HT-29 (cell line): ENCODE measurements at regions not wholly inside any gene's neighbourhood (a gene's known extent, or its start where the extent isn't known, plus 50 kb on each side); places are given as distances from the start of the nearest gene placed in this dataset.
"Not testable (repeated sequence)": the region's sequence is repeated elsewhere in the genome, so short reads cannot be mapped to it uniquely, and the experiment has no call there.

ENCODE experiments used
- DNase-seq: peaks from one replicate; pipeline ENCODE4 v3.0.0-alpha.2; 2015; ENCODE audit warnings: low spot score

DNA sequence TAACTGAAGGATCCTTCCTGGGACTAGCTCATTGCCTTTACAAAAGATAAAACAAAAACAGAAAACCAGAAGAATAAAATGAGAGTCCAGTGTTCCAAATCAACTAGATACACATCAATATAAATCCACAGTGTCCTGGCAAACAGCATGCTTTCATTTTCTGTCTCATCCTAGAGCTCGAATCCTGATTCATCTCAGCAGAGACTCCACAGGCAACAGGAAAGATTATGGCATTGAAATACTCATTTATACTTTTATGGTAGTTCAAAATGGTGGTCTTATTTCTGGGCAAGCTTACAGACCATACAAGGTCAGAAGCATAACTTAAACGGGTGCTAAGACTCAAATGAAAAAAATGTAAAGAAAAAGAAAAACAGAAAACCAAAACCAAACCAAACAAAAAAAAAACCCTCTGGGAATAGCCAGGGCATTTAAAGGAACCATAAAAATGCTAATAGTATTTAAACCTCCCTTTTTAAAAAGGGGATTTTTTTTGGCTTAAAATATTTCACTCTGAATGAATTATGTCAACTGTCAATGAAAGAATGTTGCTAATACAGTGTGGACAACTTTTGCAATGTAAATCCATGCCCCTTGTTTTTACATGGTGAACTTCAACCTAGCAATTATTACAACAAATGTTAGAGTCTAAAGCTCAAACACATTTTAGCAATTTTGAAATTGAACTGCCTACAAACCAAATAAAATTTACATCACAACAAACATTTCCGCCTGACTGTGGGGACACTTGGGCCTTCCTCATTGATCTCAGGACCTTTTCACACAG lies 57.9 kb downstream of the GPR101 start:
- no peak for DNase-seq

DNA sequence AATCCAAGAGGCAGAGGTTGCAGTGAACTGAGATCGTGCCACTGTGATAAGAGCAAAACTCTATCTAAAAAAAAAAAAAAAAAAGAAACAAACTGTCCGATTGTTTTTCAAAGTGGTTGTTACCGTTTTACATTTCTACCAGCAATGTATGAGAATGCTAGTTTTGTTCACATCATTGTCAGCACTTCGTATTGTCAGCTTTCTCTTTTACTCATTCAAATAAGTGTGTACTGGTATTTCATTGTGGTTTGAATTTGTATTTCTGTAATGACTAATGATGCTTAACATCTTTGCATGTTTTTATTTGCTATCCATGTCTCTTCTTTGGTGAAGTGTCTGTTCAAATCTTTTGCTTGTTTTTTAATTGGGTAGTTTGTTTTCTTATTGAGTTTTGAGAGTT lies 65.8 kb downstream of the GPR101 start:
- no peak for DNase-seq

DNA sequence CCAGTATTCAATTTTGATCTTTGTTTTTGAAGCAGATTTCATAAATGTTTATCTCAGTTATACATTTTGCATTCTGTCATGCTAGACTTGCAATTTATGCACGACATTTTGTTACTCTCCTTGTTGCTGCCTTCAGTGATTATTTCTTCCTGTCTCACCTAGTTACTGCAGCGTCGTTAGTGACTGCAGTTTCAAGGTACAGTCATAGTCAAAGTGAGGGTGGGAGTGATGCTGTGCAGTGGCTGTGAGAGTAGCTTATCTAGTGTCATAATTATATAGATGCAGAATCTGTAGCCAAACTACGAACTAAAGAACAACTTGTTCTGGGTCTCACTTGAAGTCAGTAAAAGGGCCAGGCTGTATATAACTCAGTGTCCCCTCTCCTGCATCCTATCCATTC lies 69.8 kb downstream of the GPR101 start:
- no peak for DNase-seq

DNA sequence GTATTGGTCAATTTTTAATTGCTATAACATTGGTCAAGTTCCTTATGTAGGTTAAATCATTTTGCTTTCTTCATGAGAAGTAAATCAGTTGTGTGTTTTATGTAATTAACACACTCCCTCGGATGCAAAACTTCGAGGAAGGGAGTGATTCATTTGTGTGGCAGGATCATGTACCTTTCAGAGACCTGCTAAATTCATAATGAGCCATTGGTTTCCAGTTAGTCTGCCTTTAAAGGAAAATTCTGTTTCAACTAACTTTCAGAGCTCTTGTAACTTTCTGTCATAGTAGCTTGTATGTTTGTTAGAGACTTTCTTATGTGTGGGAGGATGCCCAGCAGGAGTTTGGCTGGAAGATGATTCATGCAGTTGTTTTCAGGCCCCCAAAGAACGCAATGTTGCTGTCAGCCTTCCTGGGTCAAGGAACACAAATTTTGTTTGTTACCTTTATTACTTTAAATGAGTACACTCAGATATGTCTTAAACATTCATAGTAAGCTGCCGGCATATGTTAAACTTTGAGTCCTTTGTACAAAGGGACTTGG lies 72.1 kb downstream of the GPR101 start:
- no peak for DNase-seq

DNA sequence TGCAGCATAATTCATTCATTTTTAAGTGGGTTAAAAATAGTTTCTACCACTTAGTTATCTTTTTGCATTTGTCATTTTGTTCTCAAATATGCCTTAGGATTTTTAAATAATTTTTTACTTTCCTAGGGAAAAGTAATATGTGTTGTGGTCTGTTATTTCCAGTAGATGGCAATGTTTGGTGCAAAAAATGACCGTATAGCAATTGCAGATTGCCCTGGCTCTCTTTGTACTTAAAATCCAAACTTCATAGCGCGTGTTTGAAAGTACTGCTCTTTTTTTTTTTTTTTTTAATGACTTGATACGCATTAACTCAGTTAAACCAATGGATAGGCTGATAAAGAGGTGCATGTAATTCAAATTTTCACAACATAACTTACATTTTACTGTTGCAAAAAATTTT lies 74.4 kb upstream of the RBMX start:
- DNase-seq, result peak; percentile 23

DNA sequence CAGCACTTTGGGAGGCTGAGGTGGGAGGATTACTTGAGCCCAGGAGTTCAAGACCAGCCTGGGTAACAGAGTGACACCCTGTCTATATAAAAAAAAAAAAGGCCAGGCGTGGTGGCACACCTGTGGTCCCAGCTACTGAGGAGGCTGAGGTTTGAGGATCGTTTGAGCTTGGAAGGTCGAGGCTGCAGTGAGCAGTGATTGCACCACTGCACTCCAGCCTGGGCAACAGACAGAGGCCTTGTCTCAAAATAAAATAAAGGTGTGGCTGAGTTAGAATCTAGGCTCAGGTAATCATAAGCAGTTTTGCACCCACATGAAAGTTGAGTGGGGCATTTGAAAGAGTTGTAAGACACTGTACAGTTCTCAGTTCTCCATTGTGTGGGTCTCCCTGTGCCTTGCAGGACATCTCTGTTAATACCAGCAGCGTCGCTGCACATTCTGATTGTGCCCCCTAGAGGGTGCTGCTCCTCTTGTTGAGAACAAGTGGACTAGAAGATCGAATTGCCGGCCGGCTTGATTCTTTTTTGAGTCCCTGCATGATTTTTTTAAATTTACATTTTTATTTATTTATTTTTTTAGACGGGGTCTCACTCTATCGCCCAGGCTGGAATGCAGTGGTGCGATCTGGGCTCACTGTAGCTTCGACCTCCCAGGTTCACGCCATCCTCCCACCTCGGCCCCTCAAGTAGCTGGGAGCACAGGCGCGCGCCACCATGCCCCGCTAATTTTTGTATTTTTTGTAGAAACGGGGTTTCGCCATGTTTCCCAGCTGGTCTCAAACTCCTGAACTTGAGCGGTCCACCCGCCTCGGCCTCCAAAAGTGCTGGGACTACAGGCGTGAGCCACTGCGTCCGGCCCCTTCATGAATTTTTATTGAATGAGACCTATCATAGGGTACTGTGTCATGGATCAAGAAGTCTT lies 73.6 kb upstream of the RBMX start:
- DNase-seq, result peak; percentile 74

DNA sequence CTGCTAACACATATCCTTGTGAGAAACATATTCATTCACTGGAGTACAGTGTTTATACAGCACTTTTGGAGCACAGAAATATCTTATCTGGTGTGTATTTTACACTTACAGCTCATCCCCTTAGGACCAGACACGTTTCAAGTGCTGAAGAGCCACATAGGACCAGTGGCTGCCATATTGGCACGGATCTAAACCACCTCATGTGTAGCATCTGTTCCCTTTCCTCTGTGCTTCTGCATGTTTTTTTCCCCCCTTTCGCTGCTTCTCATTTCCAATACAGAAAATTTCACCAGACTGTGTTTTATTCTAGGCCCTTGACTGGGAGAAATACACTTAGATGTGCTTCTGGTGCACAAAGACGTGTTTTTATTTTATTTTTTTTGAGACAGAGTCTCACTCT lies 69.7 kb upstream of the RBMX start:
- DNase-seq, result no peak

DNA sequence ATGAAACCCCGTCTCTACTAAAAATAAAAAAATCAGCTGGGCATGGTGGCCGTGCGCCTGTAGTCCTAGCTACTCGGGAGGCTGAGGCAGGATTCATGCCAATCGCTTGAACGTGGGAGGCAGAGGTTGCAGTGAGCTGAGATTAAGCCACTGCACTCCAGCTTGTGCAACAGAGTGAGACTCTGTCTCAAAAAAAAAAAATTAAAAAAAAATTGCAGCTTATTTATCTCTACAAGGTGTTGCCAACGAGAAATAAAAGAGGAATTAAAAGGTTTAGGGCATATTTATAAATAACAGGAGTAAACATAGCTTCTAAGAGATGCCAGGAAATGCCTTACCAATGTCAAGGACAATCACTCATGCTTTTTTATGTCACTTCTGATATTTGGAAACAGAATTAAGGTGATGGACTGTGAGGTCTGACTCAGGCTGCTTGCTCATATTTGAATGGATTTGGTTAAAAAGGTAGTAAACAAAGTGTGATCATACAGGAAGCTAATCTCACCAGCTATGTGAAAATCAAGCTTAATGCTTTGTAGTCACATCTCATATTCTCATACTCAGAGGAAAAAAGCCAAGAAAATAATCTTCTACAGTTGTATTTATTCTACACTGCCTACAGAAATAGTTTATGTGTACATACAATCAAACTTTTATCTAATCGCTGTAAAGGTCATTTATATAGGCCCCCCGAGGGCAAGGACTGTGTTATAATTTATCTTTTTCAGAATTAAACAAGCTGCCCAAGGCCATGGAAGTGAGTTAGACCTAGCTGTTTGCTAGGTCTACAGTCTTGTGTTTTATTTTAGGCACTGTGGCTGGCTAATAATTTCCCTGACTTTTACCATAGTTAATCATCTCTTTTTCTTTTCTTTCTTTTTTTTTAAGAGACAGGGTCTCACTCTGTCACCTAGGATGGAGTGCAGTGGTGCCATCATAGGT lies 61.1 kb upstream of the RBMX start:
- no peak for DNase-seq

DNA sequence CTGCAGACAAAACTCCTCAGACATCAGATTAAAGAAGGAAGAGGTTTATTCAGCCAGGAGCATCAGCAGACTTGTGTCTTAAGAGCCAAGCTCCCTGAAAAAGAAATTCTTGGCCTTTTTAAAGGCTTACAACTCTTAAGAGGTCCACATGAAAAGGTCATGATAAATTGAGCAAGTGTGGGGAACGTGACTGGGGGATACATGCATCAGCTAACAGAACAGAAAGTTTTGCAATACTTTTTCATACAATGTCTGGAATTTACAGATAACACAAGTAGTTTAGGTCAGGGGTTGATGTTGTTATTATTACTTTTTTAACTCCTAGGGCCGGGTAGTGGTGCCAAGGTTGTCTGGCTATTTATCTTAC lies 55.6 kb upstream of the RBMX start:
- DNase-seq, result no peak

DNA sequence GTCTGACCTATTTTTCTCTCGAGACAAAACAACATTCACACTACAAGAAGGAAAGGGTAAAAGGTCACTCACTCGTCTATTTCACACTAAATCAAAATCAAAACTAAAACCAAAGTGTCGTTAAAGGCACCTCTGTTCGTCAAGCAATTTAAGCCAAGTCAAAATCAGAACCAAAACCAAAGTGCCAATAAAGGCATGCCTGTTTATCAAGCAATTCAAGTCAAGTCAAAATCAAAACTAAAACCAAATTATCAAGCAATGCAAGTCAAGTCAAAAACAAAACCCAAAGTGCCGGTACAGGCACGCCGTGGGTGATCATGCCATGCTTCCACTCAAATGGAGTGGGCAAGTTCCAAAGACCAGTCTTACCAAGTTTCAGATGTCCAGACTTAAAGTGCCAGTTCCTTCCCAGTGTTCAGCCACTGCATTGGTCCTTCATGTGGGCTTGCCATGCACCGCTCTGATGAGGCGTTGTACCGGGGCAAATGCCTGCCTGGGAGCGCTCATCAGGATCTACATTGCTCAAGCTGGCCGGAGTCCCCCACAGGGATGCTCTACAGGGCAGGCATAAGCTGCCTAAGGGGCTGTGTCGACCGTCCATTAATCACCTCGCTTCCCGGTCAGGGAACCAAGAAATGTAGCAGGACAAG lies 55.1 kb upstream of the RBMX start:
- DNase-seq, result not testable (repeated sequence)

DNA sequence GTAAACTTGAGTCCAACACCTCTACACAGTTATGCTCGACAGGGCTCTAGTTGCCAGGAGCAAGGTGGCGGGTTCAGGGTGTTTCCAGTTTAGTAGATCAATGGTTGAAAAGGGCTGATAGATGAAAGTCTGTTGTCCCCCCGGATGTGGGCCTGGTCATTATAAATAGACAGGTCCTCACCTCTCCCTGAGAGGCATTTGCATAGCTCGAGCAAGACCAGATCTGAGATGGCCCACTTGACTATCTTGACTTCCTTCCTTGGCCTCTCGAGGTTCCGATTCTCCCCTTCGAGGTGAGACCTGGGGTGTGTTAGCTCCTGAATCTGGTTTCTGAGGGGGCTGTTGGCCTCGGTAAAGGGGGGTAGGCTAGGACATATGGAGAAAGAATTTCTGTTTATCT lies 54.1 kb upstream of the RBMX start:
- DNase-seq, result not testable (repeated sequence)

DNA sequence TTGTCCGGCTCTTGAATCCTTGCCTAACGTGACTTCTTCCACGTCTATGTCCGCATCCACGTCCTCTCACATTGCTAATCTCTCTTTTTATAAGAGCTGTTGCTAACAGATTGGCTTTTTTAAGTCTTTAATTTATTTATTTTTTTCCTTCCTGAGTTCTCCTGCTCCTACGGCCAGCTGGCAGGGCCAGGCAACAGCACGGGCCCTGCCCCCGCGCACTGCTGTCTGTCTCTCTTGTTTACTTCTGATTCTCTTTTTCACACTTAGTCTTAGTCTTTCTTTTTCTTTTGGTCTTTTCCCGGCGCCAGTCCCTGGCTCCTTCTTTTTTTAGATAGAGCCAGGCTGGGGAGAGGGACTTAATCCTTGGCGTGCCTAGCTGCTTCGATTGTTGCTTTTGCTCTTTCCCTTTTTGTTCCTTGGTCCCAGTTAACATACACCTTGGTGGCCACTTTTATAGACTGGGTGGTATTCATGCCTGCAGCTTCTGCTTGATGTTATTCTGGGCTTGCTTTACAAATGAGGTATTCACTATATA lies 53.2 kb upstream of the RBMX start:
- DNase-seq, result no peak

DNA sequence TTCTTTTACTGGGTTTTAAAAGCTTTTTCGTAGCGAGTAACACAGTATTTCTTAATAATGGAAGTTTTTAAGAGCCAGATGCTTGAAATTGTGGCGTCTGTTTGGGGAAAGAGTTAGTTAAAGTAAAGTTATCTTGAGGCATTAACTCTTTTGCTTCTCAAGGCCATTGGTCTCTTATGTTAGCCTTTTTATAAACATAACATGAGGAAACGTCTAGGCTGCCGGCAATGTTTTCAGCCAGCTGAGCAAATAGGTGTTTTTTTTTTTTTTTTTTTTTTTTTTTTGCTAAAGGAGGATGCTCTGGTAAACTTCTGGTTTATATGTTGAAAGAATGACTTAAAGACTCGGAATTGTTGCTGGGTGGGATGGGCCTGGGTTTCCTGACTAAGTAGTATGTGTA lies 51.1 kb upstream of the RBMX start:
- no peak for DNase-seq
